ENCODE measurements at regions not wholly inside any gene's neighbourhood (a gene's known extent, or its start where the extent isn't known, plus 50 kb on each side); places are given as distances from the start of the nearest gene placed in this dataset.

- TF ChIP-seq CTCF (conservative IDR thresholded peaks at IDR 0.05; ENCODE audit: low read depth, low read length), result no peak
- TF ChIP-seq EZH2 (IDR thresholded peaks at IDR 0.05; ENCODE audit: low read length, unreplicated experiment), result no peak
These were observed 181.3 kb downstream of the LYPLAL1 start for GRCh38 chr1:219354962-219355361.

Measured in PC-3 (cell line).